Renal cortex interstitium (tissue), 11 donors: ENCODE measurements at regions not wholly inside any gene's neighbourhood (a gene's known extent, or its start where the extent isn't known, plus 50 kb on each side); places are given as distances from the start of the nearest gene placed in this dataset.
A peak's percentile ranks its signal among the peaks of the same experiment; 100 is the strongest.
"Not testable (repeated sequence)": the region's sequence is repeated elsewhere in the genome, so short reads cannot be mapped to it uniquely, and the experiment has no call there.

ENCODE experiments used
- DNase-seq, 11 donors: peaks; one replicate each; pipeline ENCODE4 v3.0.0-alpha.2; 2013; ENCODE audit warnings: low read depth in 9 of 11, low spot score in 4 of 11; ENCODE audit errors: extremely low read depth in 1 of 11

DNA sequence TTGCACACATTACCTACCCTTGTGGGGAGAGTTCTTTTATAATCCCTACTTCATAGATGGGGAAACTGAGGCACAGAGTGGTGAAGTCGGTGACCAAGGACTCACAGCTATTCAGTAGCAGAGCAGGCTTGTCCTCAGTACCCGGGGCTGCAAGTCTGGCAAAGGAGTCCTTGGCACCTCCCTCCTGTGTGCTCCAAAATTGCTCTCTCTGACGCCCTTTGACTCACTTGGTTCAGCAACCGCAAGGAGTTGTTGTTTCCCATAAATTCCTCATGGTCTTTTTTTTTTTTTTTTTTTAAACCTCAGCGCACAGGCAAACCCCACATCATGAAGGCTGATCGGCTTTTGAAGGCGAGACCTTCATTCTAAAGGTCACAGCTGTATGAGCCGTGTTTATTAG lies 143.2 kb downstream of the CEBPB start:
- no peak for DNase-seq

DNA sequence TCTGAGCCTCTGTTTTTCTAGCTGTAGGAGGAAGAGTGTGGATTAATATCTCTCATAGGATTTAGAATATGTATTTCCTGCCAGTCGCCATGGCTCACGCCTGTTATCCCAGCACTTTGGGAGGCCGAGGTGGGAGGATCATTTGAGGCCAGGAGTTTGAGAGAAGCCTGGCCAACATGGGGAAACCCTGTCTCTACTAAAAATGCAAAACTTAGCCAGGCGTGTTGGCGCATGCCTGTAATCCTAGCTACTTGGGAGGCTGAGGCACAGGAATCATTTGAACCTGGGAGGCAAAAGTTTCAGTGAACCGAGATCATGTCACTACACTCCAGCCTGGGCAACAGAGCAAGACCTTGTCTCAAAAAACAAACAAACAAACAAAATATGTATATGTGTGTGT lies 143.9 kb downstream of the CEBPB start:
- DNase-seq = not testable (repeated sequence)

DNA sequence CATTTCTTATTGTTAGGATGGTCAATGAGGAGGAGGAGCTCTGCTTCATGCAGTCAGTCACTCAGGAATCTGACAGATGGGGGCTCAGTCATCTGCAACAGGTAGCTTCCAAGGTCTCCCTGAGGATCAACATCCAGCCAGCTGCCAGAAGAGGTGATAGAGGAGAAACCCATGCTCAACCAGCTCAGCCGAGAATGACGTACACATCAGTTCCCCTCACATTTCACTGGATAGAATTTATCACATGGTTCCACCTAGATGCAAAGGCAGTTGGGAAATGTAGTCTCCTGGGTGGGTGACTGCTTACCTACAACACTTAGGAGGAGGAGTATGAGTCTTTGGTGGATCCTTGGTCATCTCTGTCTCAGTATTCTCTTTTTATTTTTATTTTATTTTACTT lies 144.5 kb downstream of the CEBPB start:
- DNase-seq = peak in 1 of 11 donors; percentile 47

DNA sequence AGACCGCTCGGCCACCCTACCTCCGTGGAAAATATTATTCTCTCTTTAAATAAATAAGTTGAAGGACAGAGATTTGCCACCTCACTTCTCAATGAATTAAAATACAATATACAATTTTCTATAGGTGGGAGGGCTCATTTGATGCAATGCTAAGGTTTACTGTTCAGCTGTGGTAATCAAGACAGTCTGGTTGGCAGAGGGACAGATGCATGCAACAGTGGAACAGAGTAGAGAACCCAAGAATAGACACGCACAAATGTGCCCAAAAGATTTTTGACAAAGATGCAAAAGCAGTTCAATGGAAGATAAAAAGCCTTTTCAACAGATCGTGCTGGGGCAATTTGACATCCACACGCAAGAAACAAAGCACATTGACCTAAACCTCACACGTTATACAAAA lies 145.2 kb downstream of the CEBPB start:
- DNase-seq = no peak

DNA sequence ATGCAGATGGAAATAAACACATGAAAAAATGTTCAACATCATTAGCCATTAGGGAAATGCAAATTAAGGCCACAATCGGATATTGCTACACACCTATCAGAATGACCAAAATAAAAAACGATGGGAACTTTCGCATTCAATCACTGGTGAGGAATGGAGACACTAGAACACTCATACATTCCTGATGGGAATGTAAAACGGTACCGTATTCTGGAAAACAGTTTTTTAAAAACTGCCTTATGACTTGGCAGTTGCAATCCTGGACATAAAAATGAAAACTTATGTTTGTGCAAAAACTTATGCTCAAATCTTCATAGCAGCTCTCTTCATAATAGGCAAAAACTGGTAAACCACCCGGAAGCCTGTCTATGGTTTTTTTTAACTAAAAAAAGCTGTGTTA lies 146.0 kb downstream of the CEBPB start:
- DNase-seq = no peak

DNA sequence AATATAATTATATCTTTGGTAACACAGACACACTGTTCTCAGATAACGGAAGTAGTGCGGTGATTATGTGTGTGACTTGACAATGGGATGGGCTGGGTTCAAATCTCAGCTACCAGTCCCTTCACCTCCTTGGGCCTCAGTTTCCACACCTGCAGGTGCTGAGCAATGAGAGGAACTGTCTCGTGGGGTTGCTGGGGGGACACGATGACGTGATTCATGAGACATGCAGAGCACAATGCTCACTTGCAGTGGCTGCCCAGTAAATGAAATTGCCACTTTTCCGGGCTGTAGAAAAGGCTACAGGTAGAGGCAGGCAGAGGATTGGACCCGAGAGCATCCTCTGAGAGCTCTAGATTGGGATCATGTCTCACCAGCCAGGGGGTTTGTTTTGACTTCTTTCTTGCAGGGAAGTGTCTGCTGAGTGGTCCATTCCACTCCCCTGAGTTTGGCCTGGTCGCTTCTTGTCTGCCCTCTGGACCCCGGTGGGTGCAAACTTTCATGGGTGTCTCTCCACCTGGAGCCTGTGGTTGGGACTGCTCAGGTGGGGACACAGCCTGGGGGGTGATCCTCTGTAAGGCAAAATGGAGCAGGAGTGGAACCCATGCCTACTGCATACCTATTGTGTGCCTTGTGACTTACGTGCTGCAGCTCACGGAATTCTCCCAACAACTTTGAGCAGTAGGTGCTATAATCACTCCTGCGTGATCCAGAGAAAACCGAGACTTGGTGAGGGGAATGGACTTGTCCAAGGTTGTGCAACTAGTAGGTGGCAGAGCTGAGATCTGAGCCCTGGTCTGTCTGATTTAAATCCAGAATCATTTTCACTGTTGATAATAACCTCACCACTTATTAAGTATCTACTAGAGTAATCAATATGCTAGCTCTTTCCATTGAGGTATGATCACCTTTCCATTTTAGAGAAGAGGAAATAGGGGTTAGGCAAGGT lies 147.2 kb downstream of the CEBPB start:
- DNase-seq = no peak

DNA sequence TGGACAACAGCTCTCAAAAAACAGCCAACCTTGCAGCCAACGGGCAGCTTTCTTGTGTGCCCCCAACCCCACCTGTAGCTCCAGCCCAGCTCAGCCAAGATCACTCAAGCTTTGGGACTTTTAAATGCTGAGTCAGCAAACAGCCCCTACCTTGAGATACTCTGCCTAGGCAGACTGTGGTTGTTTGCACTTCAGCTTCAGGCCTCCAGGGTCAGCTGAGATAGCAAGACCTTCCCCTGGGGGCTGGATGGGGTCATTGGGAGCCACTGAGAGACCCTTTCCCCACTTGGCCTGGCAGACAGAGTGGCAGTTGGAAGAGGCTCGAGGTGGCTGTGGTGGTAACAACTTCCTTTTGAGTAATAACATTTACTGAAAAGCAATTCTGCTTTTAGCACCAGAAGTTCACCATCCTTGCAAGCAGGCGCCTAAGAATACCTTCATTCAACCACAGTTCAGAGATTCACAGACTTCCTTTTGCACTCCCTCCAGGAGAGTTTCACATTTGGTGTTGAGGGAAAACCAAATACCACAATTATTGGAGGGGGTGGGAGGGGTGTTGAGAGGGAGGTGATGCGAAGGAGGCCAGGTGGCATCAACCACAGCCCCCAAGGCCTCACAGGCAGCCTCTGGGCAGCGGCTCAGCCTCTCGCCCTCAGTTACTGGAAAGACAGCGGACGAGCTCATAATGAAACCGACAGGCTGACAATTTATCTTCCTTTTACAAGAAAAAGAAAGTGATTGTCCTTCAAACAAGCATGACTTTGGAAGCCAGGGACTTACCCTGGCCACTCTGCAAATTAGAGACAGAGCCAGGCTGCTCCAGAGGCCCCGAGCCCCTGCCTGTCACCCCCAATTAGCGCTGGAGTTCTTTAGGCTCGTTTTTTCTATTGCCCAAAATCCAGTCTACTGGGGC lies 148.1 kb downstream of the CEBPB start:
- no peak for DNase-seq

DNA sequence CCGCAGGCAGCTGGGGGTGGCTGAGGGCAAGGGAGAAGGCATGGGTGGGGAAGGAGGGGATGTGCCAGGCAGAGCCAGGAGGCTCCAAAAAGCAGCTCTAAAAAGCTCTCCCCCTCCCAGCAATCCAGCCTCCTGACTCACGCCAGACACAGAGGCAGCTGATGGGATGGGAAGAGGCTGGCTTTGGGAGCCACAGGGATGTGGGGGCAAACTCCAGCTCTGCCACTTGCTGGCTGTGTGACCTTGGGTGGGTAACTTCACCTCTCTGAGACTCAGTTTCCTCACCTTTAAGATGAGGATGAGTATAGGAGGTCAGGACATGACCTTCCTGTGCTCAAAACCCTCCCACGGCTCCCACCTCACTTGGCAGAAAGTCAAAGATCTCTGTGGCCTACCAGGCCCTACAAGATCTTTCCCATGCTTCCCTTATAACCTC lies 148.9 kb downstream of the CEBPB start:
- DNase-seq = no peak

DNA sequence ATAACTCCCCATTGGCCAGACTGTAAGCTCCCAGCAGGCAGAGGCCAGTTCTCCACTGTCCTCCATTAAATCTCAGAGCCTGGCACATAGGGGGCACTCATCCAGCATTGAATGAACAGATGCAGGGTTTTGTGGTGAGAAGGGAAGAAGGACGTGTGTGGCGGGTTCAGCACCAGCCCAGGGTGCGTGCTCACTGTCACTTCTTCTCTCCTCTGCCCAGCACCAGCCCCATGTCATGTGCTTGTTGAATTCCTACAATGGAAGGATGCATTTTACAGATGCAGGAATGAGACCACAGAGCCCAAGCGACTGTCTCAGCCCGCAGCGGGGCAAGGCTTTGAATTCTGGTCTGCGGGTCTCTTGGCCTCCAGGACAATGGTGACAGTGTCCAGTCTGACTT lies 149.9 kb downstream of the CEBPB start:
- no peak for DNase-seq

DNA sequence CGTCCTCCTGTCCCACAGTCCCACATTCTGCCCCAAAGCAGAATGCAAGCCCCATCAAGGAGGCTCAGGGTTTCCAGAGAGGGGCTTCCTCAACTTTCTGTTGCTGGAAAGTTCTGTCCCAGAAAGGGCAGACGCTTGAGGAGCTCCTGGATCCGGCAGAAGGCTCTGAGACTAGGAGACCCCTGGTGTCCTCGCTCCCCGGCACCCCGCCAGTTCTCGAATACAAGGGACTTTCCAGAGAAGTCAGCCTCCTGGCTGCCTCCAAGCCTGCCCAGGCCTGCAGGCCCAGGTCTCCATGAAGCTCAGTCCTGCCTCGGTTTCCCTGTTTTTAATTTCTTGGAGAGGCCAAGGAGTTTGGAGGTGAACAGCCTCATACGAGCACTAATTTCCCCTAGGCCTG lies 150.4 kb downstream of the CEBPB start:
- DNase-seq = no peak

DNA sequence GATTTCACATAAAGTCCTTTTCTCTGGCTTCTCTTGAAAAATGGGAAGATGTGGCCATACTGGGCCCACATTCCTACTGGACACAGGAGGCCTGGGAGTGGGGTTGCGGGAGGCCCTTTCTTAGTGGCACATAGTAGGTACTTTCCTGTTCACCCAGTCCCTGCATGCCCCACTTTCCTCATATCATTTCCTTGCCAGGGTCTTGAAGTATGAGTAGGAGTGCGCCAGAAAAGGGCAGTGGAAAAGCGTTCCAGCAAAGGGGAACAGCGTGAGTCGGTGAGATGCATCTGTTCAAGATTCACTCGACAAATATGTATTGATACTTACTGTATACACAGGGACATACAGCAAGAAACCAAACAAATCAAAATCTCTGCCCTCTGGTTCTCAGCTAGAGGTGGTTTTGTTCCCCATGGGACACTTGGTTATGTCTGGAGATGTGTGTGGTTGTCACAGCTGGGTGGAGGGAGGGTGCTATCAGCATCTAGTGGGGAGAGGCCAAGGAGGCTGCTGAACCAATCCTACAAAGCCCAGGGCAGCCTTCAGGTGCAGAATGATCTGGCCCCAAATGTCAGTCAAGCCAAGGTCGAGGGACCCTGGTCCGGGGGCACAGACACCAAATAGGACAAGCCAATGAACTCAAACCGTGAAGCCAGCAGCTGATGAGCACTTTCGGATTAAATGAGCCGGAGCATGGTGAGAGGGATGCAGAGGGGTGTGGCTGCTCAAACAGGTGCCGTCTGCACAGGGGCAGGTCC lies 151.4 kb downstream of the CEBPB start:
- no peak for DNase-seq

DNA sequence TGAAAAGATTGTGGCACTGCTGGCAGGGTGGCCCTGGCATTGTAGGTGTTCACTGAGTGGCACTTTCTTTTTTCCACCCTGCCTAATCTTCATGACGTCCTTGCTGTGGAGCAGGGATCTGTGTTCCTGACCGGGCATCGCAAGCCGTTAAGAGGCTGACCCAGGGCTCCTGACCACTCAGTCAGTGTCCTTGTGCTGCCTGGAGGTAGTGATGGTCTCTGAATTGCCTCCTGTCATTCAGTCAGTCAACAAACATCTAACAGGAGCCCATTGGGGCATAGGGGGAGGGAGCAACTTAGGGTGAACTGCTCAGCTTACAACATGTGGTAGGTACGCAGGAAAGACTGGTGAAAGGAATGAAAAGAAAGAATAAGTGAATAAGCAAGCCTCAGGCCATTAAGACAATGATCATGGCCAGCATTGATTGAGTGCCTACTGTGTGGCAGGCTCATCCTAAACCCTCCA lies 152.0 kb downstream of the CEBPB start:
- DNase-seq = no peak

DNA sequence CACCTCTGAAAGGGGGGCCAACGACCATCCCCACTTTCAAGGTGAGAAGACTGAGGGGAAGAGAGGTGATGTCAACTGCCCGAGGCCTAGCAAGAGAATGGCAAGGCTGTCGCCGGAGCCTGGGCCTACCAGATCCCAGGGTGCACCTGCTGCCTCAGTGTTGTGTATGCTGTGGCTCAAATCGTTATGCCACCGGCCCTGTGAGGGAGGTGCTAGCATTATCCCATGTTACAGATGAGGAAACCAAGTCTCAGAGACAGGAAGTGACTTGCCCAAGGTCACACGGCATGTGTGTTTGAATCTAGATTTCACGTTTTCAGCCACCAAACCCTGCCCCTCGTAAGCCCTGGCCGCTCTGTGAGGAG lies 152.5 kb downstream of the CEBPB start:
- no peak for DNase-seq

DNA sequence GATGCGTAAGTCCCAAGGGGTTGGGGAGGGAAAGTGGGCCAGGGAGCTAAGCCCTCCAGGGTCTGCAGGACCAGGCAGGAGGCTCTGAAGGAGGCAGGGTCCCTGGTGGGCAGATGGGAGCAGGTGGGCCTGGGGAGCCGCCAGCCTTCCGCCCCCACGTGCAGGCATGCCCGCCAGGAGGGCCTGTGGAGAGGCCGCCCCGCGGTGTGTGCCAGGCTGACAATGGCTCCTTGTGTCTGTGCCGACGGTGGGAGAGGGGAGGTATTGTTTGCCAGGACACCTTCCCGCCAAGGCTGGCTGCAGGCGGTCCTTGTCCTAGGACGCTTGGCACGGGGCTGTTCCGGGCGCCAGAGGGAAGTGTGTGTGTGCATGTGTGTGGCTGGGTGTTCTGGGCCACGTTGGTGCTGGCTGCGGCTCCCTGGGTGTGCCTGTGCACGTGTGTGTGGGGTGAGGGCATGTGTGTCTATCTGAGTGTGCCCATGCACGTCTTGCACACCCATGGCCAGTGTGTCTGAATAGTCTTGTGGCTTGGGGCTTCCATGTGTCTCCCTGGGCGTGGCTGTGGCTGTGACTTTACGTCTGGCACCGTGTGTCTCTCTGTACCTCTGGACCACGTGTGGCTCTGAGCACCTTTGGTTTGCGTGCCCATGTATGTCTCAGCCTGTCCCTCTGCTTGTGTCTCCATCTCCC lies 153.0 kb downstream of the CEBPB start:
- DNase-seq = no peak

DNA sequence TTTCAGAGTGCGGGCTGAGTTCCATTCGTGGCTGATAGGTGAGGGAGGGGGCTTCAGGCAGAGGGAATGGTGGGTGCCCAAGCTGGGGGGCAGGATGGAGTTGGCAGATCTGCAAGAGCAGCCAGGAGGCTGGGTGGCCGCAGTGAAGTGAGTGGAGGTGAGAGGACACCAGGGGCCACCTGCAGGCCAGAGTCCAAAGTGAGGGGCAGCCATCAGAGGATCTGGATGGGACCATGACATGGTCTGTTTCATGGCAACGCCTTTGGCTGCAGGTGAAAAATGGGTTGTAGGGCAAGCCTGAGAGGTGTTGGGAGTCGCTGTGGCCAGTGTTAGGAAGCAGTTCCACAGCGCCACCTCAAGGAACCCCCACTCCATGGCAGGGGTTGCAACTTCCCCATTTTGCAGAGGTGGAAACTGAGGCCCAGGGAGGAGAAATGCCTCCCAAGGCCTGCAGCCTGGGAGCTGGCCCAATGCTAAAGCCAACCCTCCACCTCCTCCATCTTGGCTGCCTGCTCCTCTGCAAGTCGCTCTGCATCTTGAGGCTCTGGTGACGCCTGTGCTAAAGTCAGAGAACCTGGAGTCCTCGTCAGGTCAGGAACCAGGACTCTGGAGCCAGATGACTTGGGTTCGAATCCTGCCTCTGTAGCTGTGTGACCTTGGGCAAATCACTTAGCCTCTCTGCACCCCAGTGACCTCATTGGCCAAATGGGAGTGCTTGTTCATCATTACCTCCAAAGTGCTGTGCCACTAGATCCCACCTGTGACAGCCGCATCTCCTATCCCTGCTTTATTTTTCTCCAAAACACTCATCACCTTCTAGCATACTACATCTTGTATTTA lies 153.8 kb downstream of the CEBPB start:
- DNase-seq = no peak

DNA sequence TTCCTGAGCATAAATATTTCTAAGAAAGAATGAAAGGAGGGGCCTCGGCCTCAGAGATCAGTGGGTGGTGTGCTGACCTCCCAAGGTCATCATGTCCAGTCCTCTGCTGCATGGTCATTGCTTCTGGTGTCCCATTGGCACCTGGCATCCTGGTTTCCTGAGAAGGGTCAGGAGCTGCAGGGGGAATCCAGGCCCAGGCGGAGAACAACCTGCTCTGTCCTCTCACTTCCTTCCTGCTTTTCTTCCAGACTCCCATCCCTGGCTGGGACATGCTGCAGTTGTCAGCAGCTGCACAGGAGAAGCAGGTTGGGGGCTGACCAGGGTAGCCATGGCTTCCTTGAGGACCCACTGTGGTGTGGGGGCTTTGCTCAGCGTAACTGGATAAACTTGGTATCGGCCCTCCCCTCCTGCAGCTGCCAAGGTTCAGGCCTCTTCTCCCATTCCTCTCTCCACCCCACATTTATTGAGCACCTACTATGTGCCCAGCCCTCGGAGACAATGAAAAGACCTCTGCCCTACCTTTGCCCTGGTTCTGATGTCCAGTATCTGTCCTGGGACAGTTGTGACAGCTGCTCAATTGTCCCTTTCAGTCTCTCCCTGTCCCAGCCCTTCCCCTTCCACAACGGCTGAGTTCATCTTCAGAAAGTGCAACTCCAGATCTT lies 155.2 kb downstream of the CEBPB start:
- no peak for DNase-seq
